ENCODE measurements at regions not wholly inside any gene's neighbourhood (a gene's known extent, or its start where the extent isn't known, plus 50 kb on each side); places are given as distances from the start of the nearest gene placed in this dataset.

DNA sequence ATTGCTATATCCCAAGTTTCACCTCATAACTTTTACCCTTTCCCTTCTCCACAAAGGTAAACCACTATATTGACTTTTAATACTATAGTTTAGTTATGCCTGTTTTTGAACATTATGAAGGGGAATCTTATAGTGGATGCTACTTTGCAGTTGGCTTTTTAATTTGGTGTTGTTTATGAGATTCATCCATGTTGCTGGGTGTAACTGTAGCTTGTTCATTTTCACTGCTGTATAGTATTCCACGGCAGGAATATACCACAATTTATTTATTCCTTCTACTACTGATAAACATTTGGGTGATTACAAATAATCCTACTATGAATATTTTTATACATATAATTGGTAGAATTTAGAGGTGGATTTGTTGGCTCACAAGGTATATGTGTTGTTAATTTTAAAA, 88.4 kb upstream of the NALF2 start:
- TF ChIP-seq POLR2AphosphoS5 (IDR thresholded peaks at IDR 0.05): no peak
- TF ChIP-seq CTCF (IDR thresholded peaks at IDR 0.05): no peak

Measured in upper lobe of left lung (tissue), 4 donors.